CD4-positive, CD25-positive, alpha-beta regulatory T cell (primary cell): ENCODE measurements at regions not wholly inside any gene's neighbourhood (a gene's known extent, or its start where the extent isn't known, plus 50 kb on each side); places are given as distances from the start of the nearest gene placed in this dataset.

Source experiments
- ATAC-seq, 2 donors: fragments of 150-1000 bp; cut with Tn5 transposase; one replicate each; pipeline ENCODE4 v1.10.0; 2021; ENCODE audit warnings: low read depth in 2 of 2, moderate number of reproducible peaks in 2 of 2, moderate library complexity in 1 of 2
- DNase-seq, 3 donors: peaks; one replicate each; pipeline versions ENCODE4 v3.0.0 to v3.0.0-alpha.2; 2012 to 2022; ENCODE audit warnings: mixed read lengths in 1 of 3
- H3K27ac ChIP-seq: one replicate; pipeline ENCODE4 v1.7.0; 2013; ENCODE audit warnings: mild to moderate bottlenecking, low read length; ENCODE audit not compliant: insufficient read depth, poor library complexity, severe bottlenecking
- H3K27me3 ChIP-seq: one replicate; pipeline ENCODE4 v1.7.0; 2013; ENCODE audit warnings: low read length; ENCODE audit not compliant: control insufficient read depth, insufficient read depth
- H3K36me3 ChIP-seq: one replicate; pipeline ENCODE4 v1.7.0; 2013; ENCODE audit warnings: mild to moderate bottlenecking, low read length, moderate library complexity; ENCODE audit not compliant: control insufficient read depth, insufficient read depth
- H3K4me1 ChIP-seq: 2 replicates; pipeline ENCODE4 v1.7.0; 2013; ENCODE audit warnings: mild to moderate bottlenecking, low read length; ENCODE audit not compliant: insufficient read depth, control insufficient read depth, poor library complexity, severe bottlenecking
- H3K4me3 ChIP-seq: one replicate; pipeline ENCODE4 v1.7.0; 2013; ENCODE audit warnings: low read depth, mild to moderate bottlenecking, low read length, moderate library complexity
- H3K9me3 ChIP-seq, 2 experiments: 1 replicate in 1 of 2; 2 replicates in 1 of 2; pipeline ENCODE4 v1.7.0; 2013; ENCODE audit warnings: low read length in 2 of 2, mild to moderate bottlenecking in 1 of 2, moderate library complexity in 1 of 2; ENCODE audit not compliant: control insufficient read depth in 2 of 2
- H3K27ac Mint-ChIP-seq, 3 donors: one replicate each; pipeline ENCODE4 v1.8.0; 2020 to 2022; ENCODE audit warnings: mild to moderate bottlenecking in 3 of 3, mixed read lengths in 3 of 3, moderate library complexity in 2 of 3
- H3K27me3 Mint-ChIP-seq: one replicate; pipeline ENCODE4 v1.8.0; 2022; ENCODE audit warnings: mild to moderate bottlenecking, mixed read lengths
- H3K36me3 Mint-ChIP-seq: one replicate; pipeline ENCODE4 v1.8.0; 2020; ENCODE audit warnings: mixed read lengths
- H3K4me1 Mint-ChIP-seq, 4 donors: one replicate each; pipeline ENCODE4 v1.8.0; 2020 to 2022; ENCODE audit warnings: mixed read lengths in 4 of 4, mild to moderate bottlenecking in 1 of 4
- H3K4me3 Mint-ChIP-seq, 4 donors: one replicate each; pipeline ENCODE4 v1.8.0; 2020 to 2022; ENCODE audit warnings: mild to moderate bottlenecking in 4 of 4, mixed read lengths in 4 of 4, moderate library complexity in 3 of 4
- H3K9me3 Mint-ChIP-seq, 7 donors: one replicate each; pipeline ENCODE4 v1.8.0; 2020 to 2022; ENCODE audit warnings: mixed read lengths in 7 of 7, mild to moderate bottlenecking in 3 of 7, moderate library complexity in 2 of 7

DNA sequence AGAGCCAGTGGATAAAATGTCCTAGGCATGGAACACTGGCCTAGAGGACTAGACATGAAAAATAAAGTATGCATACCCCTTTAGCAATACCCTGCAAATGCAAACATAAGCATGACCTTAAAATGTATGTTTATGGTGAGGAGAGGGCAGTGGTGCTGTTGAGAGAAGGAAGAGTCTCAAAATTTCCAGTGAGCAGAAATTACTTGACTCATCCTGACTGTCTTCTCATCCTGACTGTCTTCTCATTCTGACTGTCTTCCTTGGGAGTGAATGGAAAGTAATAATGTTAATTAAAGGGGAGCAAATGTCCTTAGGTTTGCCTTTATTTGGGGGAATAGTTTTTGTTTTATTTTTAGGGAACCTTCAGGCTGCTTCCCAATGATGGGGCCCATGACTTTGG, 121.5 kb upstream of the GALNT15 start:
- Mint-ChIP-seq H3K4me1 (peaks cover 0 to 6% (median 4%) of the 10 kb centered on the region in 4 donors), H3K36me3 (no peaks in the 10 kb centered on the region), H3K9me3 (no peaks in the 10 kb centered on the region), H3K27ac (no peak overlapping the region), H3K27me3 (peaks cover 9% of the 10 kb centered on the region), H3K4me3 (no peak overlapping the region)
- DNase-seq (no peak), ATAC-seq (no peak)
- H3K27ac ChIP-seq = no peak overlapping the region
- no peaks in the 10 kb centered on the region for H3K36me3 ChIP-seq
- peaks cover 3% of the 10 kb centered on the region for H3K4me1 ChIP-seq
- no peaks in the 10 kb centered on the region for H3K27me3 ChIP-seq
- H3K9me3 ChIP-seq = no peaks in the 10 kb centered on the region
- H3K4me3 ChIP-seq = no peak overlapping the region

DNA sequence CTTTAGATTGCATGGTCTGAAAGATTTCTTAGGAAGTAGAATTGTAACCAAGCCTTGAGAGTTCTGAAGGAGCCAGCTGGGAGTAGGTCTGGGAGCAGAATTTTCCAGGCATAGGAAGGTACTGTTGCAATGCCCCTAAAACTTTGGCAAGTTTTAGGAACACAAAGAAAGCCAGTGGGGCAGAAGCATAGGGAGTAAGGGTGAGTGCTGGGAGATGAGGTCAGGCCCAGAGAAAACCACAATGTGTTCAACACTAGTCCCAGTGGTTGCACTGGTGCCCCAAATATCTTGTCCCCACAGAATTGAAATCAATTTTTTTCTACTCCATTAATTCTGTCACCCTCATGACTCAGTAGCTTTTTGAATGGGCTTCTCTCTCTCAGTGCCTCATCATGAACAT, 120.7 kb upstream of the GALNT15 start:
- Histone ChIP-seq H3K4me1 (no peaks in the 10 kb centered on the region), H3K9me3 (no peaks in the 10 kb centered on the region), H3K36me3 (no peaks in the 10 kb centered on the region), H3K4me3 (no peak overlapping the region), H3K27ac (no peak overlapping the region), H3K27me3 (no peaks in the 10 kb centered on the region)
- H3K4me1 Mint-ChIP-seq = peaks cover 0 to under 1% (median 0%) of the 10 kb centered on the region in 4 donors
- no peak overlapping the region for H3K4me3 Mint-ChIP-seq
- no peaks in the 10 kb centered on the region for H3K36me3 Mint-ChIP-seq
- ATAC-seq = no peak
- H3K9me3 Mint-ChIP-seq = no peaks in the 10 kb centered on the region
- no peak for DNase-seq
- no peak overlapping the region for H3K27ac Mint-ChIP-seq
- peaks cover 4% of the 10 kb centered on the region for H3K27me3 Mint-ChIP-seq

DNA sequence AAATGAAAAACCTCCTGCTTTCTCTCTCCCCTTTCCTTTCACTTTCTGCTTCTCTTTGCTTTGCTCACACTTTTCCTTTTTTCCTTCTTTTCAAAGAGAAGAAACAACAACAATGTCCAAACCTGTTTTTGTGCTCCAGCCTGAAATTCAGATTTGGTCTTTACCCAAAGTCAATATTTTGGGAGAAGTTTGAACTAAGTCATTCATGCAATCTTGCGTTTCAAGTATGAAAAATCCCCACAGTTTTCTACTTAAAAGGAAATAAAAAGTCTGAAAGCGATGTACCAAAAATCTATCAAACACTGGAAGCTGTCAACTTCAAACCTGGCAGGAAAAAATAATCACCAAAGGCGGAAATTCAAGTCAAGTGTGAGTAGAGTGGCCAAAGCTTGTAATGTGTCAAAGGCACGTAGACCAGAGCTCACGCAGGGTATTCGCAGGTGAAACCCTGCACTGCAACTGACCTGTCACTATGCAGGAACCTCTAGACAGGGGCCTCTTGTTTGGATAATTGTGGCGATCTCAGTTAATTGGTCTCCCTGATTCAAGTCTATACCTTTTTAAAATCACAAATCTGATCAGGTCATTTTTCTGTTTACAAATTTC, 118.8 kb upstream of the GALNT15 start:
- no peak for DNase-seq
- Histone ChIP-seq H3K9me3 (no peaks in the 10 kb centered on the region), H3K27ac (no peak overlapping the region), H3K36me3 (no peaks in the 10 kb centered on the region), H3K27me3 (peaks cover 3% of the 10 kb centered on the region), H3K4me1 (no peaks in the 10 kb centered on the region), H3K4me3 (no peak overlapping the region)
- H3K4me3 Mint-ChIP-seq = no peak overlapping the region
- H3K27me3 Mint-ChIP-seq = peaks cover 4% of the 10 kb centered on the region
- no peaks in the 10 kb centered on the region for H3K36me3 Mint-ChIP-seq
- ATAC-seq = no peak
- H3K9me3 Mint-ChIP-seq = no peaks in the 10 kb centered on the region
- H3K27ac Mint-ChIP-seq = no peak overlapping the region
- H3K4me1 Mint-ChIP-seq = no peaks in the 10 kb centered on the region

DNA sequence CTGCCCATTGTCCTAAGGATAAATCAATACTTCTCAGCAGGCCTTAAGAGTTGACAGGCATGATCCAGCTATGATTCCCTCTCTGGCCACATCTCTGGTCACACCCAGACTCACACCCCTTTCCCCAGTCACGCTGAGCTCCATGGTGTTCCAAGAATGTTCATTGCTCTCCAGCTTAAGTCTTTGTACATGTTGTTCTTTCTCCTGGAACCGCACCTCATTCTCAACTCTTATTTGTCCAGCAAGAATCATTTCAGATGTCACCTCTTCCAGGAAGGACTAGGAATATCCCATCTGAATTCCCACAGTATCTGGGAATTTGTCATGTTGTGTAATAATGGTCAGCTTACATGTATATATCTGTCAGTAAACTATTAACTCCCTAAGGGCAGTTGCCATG, 118.3 kb upstream of the GALNT15 start:
- H3K4me3 ChIP-seq = no peak overlapping the region

DNA sequence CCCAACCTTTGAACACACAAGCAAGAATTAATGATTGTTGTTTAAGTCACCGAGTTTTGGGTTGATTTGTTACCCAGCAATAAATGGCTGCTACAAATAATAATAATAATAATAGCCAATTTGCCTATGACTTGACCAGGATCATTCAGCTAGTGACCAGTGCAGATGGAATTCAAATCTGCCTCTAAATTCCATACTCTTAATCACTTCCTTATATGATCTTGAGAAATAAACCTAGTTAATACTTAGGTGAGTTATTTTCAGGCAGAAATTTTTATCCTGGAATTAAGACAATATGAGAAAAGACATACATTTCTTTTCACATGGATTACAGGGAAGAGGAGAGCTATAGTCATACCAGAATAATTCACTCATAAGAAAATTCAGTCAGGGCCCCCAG, 116.0 kb upstream of the GALNT15 start:
- DNase-seq (no peak), ATAC-seq (no peak)
- H3K9me3 ChIP-seq = no peaks in the 10 kb centered on the region
- H3K4me3 Mint-ChIP-seq = no peak overlapping the region
- H3K27ac ChIP-seq = no peak overlapping the region
- peaks cover 10% of the 10 kb centered on the region for H3K27me3 Mint-ChIP-seq
- H3K36me3 Mint-ChIP-seq = no peaks in the 10 kb centered on the region
- H3K9me3 Mint-ChIP-seq = no peaks in the 10 kb centered on the region
- no peaks in the 10 kb centered on the region for H3K36me3 ChIP-seq
- no peak overlapping the region for H3K27ac Mint-ChIP-seq
- H3K4me1 Mint-ChIP-seq = no peaks in the 10 kb centered on the region
- no peaks in the 10 kb centered on the region for H3K4me1 ChIP-seq
- H3K4me3 ChIP-seq = no peak overlapping the region
- H3K27me3 ChIP-seq = peaks cover 3% of the 10 kb centered on the region

More for the DNA sequence above, 118.3 kb upstream of the GALNT15 start:
- no peaks in the 10 kb centered on the region for H3K4me1 Mint-ChIP-seq
- no peak overlapping the region for H3K27ac Mint-ChIP-seq
- no peaks in the 10 kb centered on the region for H3K36me3 Mint-ChIP-seq
- Histone ChIP-seq H3K4me1 (no peaks in the 10 kb centered on the region), H3K27me3 (peaks cover 3% of the 10 kb centered on the region), H3K36me3 (no peaks in the 10 kb centered on the region), H3K9me3 (no peaks in the 10 kb centered on the region), H3K27ac (no peak overlapping the region)
- H3K4me3 Mint-ChIP-seq = no peak overlapping the region
- DNase-seq (no peak), ATAC-seq (no peak)
- no peaks in the 10 kb centered on the region for H3K9me3 Mint-ChIP-seq
- H3K27me3 Mint-ChIP-seq = peaks cover 4% of the 10 kb centered on the region

- no peaks in the 10 kb centered on the region for H3K36me3 ChIP-seq
- Mint-ChIP-seq H3K36me3 (no peaks in the 10 kb centered on the region), H3K4me3 (no peak overlapping the region), H3K4me1 (no peaks in the 10 kb centered on the region), H3K27me3 (peaks cover 10% of the 10 kb centered on the region), H3K9me3 (no peaks in the 10 kb centered on the region), H3K27ac (no peak overlapping the region)
- no peak overlapping the region for H3K27ac ChIP-seq
- H3K4me1 ChIP-seq = no peaks in the 10 kb centered on the region
- no peak for DNase-seq
- H3K9me3 ChIP-seq = no peaks in the 10 kb centered on the region
- H3K27me3 ChIP-seq = peaks cover 3% of the 10 kb centered on the region
- no peak overlapping the region for H3K4me3 ChIP-seq
- no peak for ATAC-seq
Observed at GRCh38 chr3:16059081-16059537, 115.4 kb upstream of the GALNT15 start.

- Histone ChIP-seq H3K36me3 (no peaks in the 10 kb centered on the region), H3K27ac (no peak overlapping the region), H3K27me3 (peaks cover 3% of the 10 kb centered on the region), H3K4me3 (no peak overlapping the region), H3K9me3 (no peaks in the 10 kb centered on the region), H3K4me1 (no peaks in the 10 kb centered on the region)
- Mint-ChIP-seq H3K36me3 (no peaks in the 10 kb centered on the region), H3K27me3 (peaks cover 10% of the 10 kb centered on the region), H3K4me3 (no peak overlapping the region), H3K27ac (no peak overlapping the region), H3K4me1 (no peaks in the 10 kb centered on the region), H3K9me3 (no peaks in the 10 kb centered on the region)
- DNase-seq = no peak
- ATAC-seq = no peak
Observed at GRCh38 chr3:16059711-16060357, 114.6 kb upstream of the GALNT15 start.

GRCh38 chr3:16060358-16060852, 114.1 kb upstream of the GALNT15 start:
- Mint-ChIP-seq H3K27me3 (peaks cover 10% of the 10 kb centered on the region), H3K9me3 (no peaks in the 10 kb centered on the region), H3K4me1 (no peaks in the 10 kb centered on the region), H3K4me3 (no peak overlapping the region), H3K36me3 (no peaks in the 10 kb centered on the region), H3K27ac (no peak overlapping the region)
- no peak for DNase-seq
- H3K36me3 ChIP-seq = no peaks in the 10 kb centered on the region
- H3K4me3 ChIP-seq = no peak overlapping the region
- H3K4me1 ChIP-seq = no peaks in the 10 kb centered on the region
- no peaks in the 10 kb centered on the region for H3K9me3 ChIP-seq
- ATAC-seq = no peak
- H3K27ac ChIP-seq = no peak overlapping the region
- H3K27me3 ChIP-seq = peaks cover 3% of the 10 kb centered on the region
